Vagina (tissue), 2 donors: ENCODE measurements at regions not wholly inside any gene's neighbourhood (a gene's known extent, or its start where the extent isn't known, plus 50 kb on each side); places are given as distances from the start of the nearest gene placed in this dataset.

Experiments used
- DNase-seq, 2 donors: peaks; one replicate each; pipeline ENCODE4 v3.0.0-alpha.2; 2017; ENCODE audit errors: extremely low spot score in 2 of 2
- H3K27ac ChIP-seq: fragments of 200-600 bp; sonication (generic); one replicate; pipeline ENCODE4 v1.5.1; 2019
- H3K27me3 ChIP-seq: fragments of 200-600 bp; sonication (generic); one replicate; pipeline ENCODE4 v1.5.1; 2019
- H3K36me3 ChIP-seq, 2 donors: fragments of 200-600 bp; sonication (generic); one replicate each; pipeline ENCODE4 v1.5.1; 2017 to 2019
- H3K4me1 ChIP-seq: fragments of 200-600 bp; sonication (generic); one replicate; pipeline ENCODE4 v1.5.1; 2019
- H3K4me3 ChIP-seq, 2 donors: fragments of 200-600 bp; sonication (generic); 1 replicate in 1 of 2; 2 replicates in 1 of 2; pipeline ENCODE4 v1.5.1; 2016 to 2019
- H3K9me3 ChIP-seq: fragments of 200-600 bp; sonication (generic); one replicate; pipeline ENCODE4 v1.5.1; 2019
- POLR2A ChIP-seq, 2 donors: fragments of 450-650 bp; IDR thresholded peaks; one replicate each; pipeline ENCODE4 v1.6.1; 2017; ENCODE audit warnings: antibody characterized with exemption in 2 of 2, mild to moderate bottlenecking in 2 of 2, moderate library complexity in 2 of 2
- POLR2AphosphoS5 ChIP-seq, 2 donors: sonication (generic); formaldehyde crosslinking; IDR thresholded peaks; one replicate each; pipeline ENCODE4 v1.9.0; 2017; ENCODE audit warnings: antibody characterized with exemption in 2 of 2, mild to moderate bottlenecking in 2 of 2, low read depth in 1 of 2; ENCODE audit not compliant: insufficient read depth in 1 of 2
- intact Hi-C: fragments of 100-400 bp; cut with DNase I; formaldehyde crosslinking; loops from one replicate; pipeline ENCODE4 v1.15.1; 2023
- TF ChIP-seq, protein P1 (sequence below), 3 experiments: fragments of 450-650 bp in 2 of 3; fragments of 200-600 bp in 1 of 3; sonication (generic) in 1 of 3; IDR thresholded peaks; one replicate each; pipeline ENCODE4 v1.5.1; 2017 to 2019; ENCODE audit warnings: antibody characterized with exemption in 3 of 3, mild to moderate bottlenecking in 2 of 3, moderate library complexity in 2 of 3

DNA sequence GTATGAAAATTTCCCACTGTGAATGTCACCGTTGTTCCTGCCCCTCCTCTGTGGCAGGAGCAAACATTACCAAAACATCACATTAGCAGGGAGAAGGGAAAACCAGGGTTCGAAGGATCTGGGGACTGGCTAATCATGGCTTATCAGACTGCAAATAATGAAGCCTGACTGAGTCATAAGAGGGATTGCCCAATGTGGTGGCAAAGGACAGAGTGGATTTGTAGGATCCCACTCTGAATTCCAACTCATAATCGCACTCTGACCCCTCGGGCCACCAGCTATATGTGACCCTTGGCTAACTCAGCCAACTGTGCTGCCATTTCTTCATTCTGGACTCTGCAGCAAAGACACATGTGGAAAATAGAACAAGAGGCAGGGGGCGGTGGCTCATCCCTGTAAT, 347.3 kb upstream of the AUTS2 start:
- Histone ChIP-seq H3K27ac (no peak overlapping the region), H3K27me3 (no peaks in the 10 kb centered on the region), H3K4me1 (no peaks in the 10 kb centered on the region), H3K4me3 (no peak overlapping the region), H3K36me3 (no peaks in the 10 kb centered on the region), H3K9me3 (no peaks in the 10 kb centered on the region)
- no peak for DNase-seq
- intact Hi-C loops = no loop called here
- TF ChIP-seq, protein P1, sequence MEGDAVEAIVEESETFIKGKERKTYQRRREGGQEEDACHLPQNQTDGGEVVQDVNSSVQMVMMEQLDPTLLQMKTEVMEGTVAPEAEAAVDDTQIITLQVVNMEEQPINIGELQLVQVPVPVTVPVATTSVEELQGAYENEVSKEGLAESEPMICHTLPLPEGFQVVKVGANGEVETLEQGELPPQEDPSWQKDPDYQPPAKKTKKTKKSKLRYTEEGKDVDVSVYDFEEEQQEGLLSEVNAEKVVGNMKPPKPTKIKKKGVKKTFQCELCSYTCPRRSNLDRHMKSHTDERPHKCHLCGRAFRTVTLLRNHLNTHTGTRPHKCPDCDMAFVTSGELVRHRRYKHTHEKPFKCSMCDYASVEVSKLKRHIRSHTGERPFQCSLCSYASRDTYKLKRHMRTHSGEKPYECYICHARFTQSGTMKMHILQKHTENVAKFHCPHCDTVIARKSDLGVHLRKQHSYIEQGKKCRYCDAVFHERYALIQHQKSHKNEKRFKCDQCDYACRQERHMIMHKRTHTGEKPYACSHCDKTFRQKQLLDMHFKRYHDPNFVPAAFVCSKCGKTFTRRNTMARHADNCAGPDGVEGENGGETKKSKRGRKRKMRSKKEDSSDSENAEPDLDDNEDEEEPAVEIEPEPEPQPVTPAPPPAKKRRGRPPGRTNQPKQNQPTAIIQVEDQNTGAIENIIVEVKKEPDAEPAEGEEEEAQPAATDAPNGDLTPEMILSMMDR (IDR thresholded peaks at IDR 0.05) = no peak

GRCh38 chr7:69254643-69255042, 343.6 kb upstream of the AUTS2 start:
- no peaks in the 10 kb centered on the region for H3K36me3 ChIP-seq
- TF ChIP-seq POLR2A (IDR thresholded peaks at IDR 0.05) (no peak), POLR2AphosphoS5 (IDR thresholded peaks at IDR 0.05; ENCODE audit: insufficient read depth in 1 of 2, low read depth in 1 of 2) (no peak)
- TF ChIP-seq, protein P1 (IDR thresholded peaks at IDR 0.05) = no peak
- no peak overlapping the region for H3K27ac ChIP-seq
- H3K27me3 ChIP-seq = no peaks in the 10 kb centered on the region
- DNase-seq = no peak
- no peak overlapping the region for H3K4me3 ChIP-seq
- H3K9me3 ChIP-seq = no peaks in the 10 kb centered on the region
- H3K4me1 ChIP-seq = no peaks in the 10 kb centered on the region
- intact Hi-C loops = no loop called here

- Histone ChIP-seq H3K27ac (no peak overlapping the region), H3K27me3 (no peaks in the 10 kb centered on the region), H3K36me3 (no peaks in the 10 kb centered on the region), H3K9me3 (no peaks in the 10 kb centered on the region), H3K4me3 (no peak overlapping the region), H3K4me1 (no peaks in the 10 kb centered on the region)
- no peak for DNase-seq
- intact Hi-C loops = no loop called here
- TF ChIP-seq POLR2AphosphoS5 (IDR thresholded peaks at IDR 0.05; ENCODE audit: insufficient read depth in 1 of 2, low read depth in 1 of 2) (no peak), POLR2A (IDR thresholded peaks at IDR 0.05) (no peak)
- TF ChIP-seq, protein P1 (IDR thresholded peaks at IDR 0.05) = no peak
These were observed 341.6 kb upstream of the AUTS2 start for GRCh38 chr7:69256634-69257081.

- no peaks in the 10 kb centered on the region for H3K4me1 ChIP-seq
- H3K27me3 ChIP-seq = no peaks in the 10 kb centered on the region
- no peaks in the 10 kb centered on the region for H3K9me3 ChIP-seq
- TF ChIP-seq, protein P1 (IDR thresholded peaks at IDR 0.05) = no peak
- TF ChIP-seq POLR2AphosphoS5 (IDR thresholded peaks at IDR 0.05; ENCODE audit: insufficient read depth in 1 of 2, low read depth in 1 of 2) (no peak), POLR2A (IDR thresholded peaks at IDR 0.05) (no peak)
- intact Hi-C loops = no loop called here
- H3K36me3 ChIP-seq = no peaks in the 10 kb centered on the region
- DNase-seq = no peak
- no peak overlapping the region for H3K4me3 ChIP-seq
- H3K27ac ChIP-seq = no peak overlapping the region
These were observed 340.7 kb upstream of the AUTS2 start for GRCh38 chr7:69257592-69257991.

DNA sequence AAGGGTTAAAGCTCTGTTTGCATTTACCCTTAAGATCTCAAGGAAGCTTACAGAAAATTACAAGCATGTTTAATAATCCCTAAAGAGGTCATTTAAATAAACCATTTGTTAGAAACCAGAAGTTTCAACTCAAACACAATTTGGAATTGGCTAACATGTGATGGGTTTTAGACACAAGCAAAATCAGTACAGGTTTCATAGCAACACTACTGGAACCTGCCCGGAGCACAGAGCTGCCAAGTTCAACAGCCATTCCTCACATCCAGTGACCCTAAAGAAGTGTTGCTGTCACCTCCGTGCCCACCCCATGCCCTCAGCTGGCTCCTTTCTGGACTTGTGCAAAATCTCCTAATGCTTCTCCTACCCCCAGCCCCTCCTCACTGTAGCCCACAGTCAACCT, 338.8 kb upstream of the AUTS2 start:
- no peak for TF ChIP-seq POLR2AphosphoS5 (IDR thresholded peaks at IDR 0.05; ENCODE audit: insufficient read depth in 1 of 2, low read depth in 1 of 2)
- TF ChIP-seq, protein P1 (IDR thresholded peaks at IDR 0.05) = no peak
- TF ChIP-seq POLR2A (IDR thresholded peaks at IDR 0.05) = no peak
- H3K9me3 ChIP-seq = no peaks in the 10 kb centered on the region
- H3K27me3 ChIP-seq = no peaks in the 10 kb centered on the region
- H3K36me3 ChIP-seq = no peaks in the 10 kb centered on the region
- H3K4me3 ChIP-seq = no peak overlapping the region
- intact Hi-C loops = no loop called here
- H3K4me1 ChIP-seq = no peaks in the 10 kb centered on the region
- no peak for DNase-seq
- no peak overlapping the region for H3K27ac ChIP-seq
